Brain microvascular endothelial cell (primary cell): ENCODE measurements at regions not wholly inside any gene's neighbourhood (a gene's known extent, or its start where the extent isn't known, plus 50 kb on each side); places are given as distances from the start of the nearest gene placed in this dataset.
A peak's percentile ranks its signal among the peaks of the same experiment; 100 is the strongest.

Experiments used
- DNase-seq: peaks from one replicate; pipeline ENCODE4 v3.0.0-alpha.2; 2020
- H3K27ac ChIP-seq: fragments of 250-450 bp; sonication (Bioruptor Pico); 2 replicates; pipeline ENCODE4 v1.5.1; 2020; ENCODE audit warnings: mild to moderate bottlenecking, moderate library complexity
- H3K27me3 ChIP-seq: fragments of 250-450 bp; sonication (Bioruptor Pico); replicated peaks from 2 replicates; pipeline ENCODE4 v1.5.1; 2020; ENCODE audit warnings: mild to moderate bottlenecking
- H3K36me3 ChIP-seq: fragments of 250-450 bp; sonication (Bioruptor Pico); replicated peaks from 2 replicates; pipeline ENCODE4 v1.5.1; 2020; ENCODE audit warnings: mild to moderate bottlenecking
- H3K4me3 ChIP-seq: 2 replicates; pipeline ENCODE4 v1.5.1; 2011; ENCODE audit warnings: low read depth, mild to moderate bottlenecking, control low read depth, low read length, moderate library complexity
- CTCF ChIP-seq: IDR thresholded peaks from 2 replicates; pipeline ENCODE4 v1.5.1; 2011; ENCODE audit warnings: low read depth, mild to moderate bottlenecking, moderate library complexity, low read length, control low read depth, inconsistent platforms; ENCODE audit errors: missing control alignments
- in situ Hi-C: cut with HindIII; loops from 2 replicates; pipeline ENCODE4 v1.10.0; 2017; ENCODE audit warnings: low sequenced_read_pairs, low pct_ligation_motif_present

DNA sequence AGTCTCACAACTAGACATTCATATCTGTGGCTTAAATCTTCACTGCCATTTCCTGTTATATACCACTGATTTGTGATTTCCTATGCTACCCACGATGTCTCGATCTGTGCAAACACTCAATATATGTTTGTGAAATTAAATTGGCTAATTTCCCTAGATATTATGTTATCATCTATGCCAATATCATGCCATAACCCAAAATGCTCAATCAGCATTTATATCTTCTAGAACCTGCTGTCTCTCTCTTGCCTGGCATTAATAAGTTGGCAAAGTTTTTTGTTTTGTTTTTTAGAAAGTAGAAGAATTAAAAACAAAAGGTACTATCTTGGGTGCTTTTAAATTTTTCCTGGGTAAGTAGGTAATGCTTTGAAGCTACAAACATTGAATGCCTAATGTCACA, 358.5 kb upstream of the DAB1 start:
- H3K36me3 ChIP-seq, result no peaks in the 10 kb centered on the region
- no peak overlapping the region for H3K4me3 ChIP-seq
- in situ Hi-C loops, result no loop called here
- no peak for DNase-seq
- H3K27ac ChIP-seq, result no peak overlapping the region
- no peaks in the 10 kb centered on the region for H3K27me3 ChIP-seq
- no peak for TF ChIP-seq CTCF

DNA sequence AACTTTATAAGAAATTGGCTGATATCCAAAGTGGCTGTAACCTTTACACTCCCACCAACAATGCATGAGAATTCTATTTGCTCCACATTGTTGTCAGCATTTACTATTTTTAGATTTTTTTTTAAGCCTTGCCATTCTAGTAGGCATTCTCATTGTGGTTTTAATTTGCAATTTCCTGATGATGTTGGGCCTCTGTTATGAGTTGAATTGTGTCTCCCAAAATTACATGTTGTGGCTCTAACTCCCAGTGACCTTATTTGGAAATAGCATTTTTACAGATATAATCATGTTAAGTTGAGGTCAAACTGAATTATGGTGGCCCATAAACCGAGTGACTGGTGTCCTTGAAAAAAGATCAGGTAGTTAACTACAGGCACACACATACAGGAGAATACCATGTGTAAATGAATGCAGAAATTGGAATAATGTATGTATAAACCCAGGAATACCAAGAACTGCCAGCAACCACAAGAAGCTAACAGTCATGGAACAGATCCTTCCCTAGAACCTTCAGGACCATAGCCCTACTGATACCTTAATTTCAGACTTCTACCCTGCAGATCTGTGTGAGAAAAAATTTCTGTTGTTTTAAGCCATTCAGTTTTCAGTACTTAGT, 348.8 kb upstream of the DAB1 start:
- in situ Hi-C loops, result no loop called here
- Histone ChIP-seq H3K27me3 (no peaks in the 10 kb centered on the region), H3K4me3 (no peak overlapping the region), H3K27ac (no peak overlapping the region), H3K36me3 (no peaks in the 10 kb centered on the region)
- no peak for DNase-seq
- no peak for TF ChIP-seq CTCF

GRCh38 chr1:57770772-57771171, 346.9 kb upstream of the DAB1 start:
- H3K4me3 ChIP-seq, result no peak overlapping the region
- no peaks in the 10 kb centered on the region for H3K27me3 ChIP-seq
- H3K36me3 ChIP-seq, result no peaks in the 10 kb centered on the region
- no peak for DNase-seq
- in situ Hi-C loops, result no loop called here
- TF ChIP-seq CTCF, result peak; percentile 40
- no peak overlapping the region for H3K27ac ChIP-seq

GRCh38 chr1:57770236-57770635, 346.4 kb upstream of the DAB1 start:
- Histone ChIP-seq H3K4me3 (no peak overlapping the region), H3K27ac (no peak overlapping the region), H3K36me3 (no peaks in the 10 kb centered on the region), H3K27me3 (no peaks in the 10 kb centered on the region)
- in situ Hi-C loops, result no loop called here
- DNase-seq, result no peak
- no peak for TF ChIP-seq CTCF

- Histone ChIP-seq H3K27ac (no peak overlapping the region), H3K27me3 (no peaks in the 10 kb centered on the region), H3K4me3 (no peak overlapping the region), H3K36me3 (no peaks in the 10 kb centered on the region)
- TF ChIP-seq CTCF, result no peak
- no peak for DNase-seq
- in situ Hi-C loops, result no loop called here
Observed at GRCh38 chr1:57761628-57762027, 337.8 kb upstream of the DAB1 start.

DNA sequence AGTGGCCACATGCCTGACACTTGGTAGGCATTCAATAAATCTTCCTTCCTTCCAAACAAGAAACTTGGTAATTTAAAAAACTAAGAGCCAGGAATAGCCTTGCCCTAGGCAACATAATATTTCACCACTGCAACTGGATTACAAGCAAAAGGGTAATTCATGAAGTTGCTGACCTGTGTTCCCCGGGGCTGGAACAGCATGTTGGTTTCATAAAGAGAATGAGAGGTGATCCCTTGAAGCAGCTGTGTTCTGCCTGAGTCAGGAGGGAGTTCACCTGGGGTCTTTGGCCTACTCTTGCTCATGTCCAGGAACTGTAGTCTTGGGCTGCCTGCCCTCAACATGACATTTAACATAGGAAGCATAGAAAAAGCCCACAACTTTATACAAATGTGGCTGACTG, 329.0 kb upstream of the DAB1 start:
- H3K27me3 ChIP-seq, result no peaks in the 10 kb centered on the region
- no peaks in the 10 kb centered on the region for H3K36me3 ChIP-seq
- no peak overlapping the region for H3K27ac ChIP-seq
- H3K4me3 ChIP-seq, result no peak overlapping the region
- in situ Hi-C loops, result no loop called here
- DNase-seq, result no peak
- no peak for TF ChIP-seq CTCF
